Endothelial cell of umbilical vein (primary cell): ENCODE measurements at regions not wholly inside any gene's neighbourhood (a gene's known extent, or its start where the extent isn't known, plus 50 kb on each side); places are given as distances from the start of the nearest gene placed in this dataset.

Source experiments
- BruUV-seq: library from RNA; stranded (reverse); fragments of 400-500 nt; replicated peaks from 2 replicates; lab custom pipeline; 2021; lab: Mats Ljungman, UMichigan
- CTCF ChIA-PET: fragments of 300-600, 350-600 bp; sonication (Branson Sonifier 250); formaldehyde crosslinking; loops from one replicate; lab custom pipeline; 2021; ENCODE audit warnings: antibody characterized with exemption, inconsistent platforms; lab: Charles Lee
- POLR2A ChIA-PET: fragments of 300-600, 350-600 bp; sonication (Branson Sonifier 250); formaldehyde crosslinking; loops from one replicate; lab custom pipeline; 2021; ENCODE audit warnings: antibody characterized with exemption, inconsistent platforms; lab: Charles Lee
- DNase-seq: peaks from one replicate; pipeline ENCODE4 v3.0.0-alpha.2; 2011; ENCODE audit warnings: low read depth, low spot score
- FAIRE-seq: peaks from 2 replicates; lab custom pipeline; 2011; peaks lifted over from hg19 to GRCh38; lab: Jason Lieb, UNC
- H2AFZ ChIP-seq: 2 replicates; pipeline ENCODE4 v1.6.0; 2012; ENCODE audit warnings: low read depth, low read length, control low read depth, inconsistent platforms
- H3K27ac ChIP-seq: 2 replicates; pipeline ENCODE4 v1.5.1; 2011; ENCODE audit warnings: low read depth, mild to moderate bottlenecking, control low read depth, low read length, moderate library complexity; ENCODE audit not compliant: insufficient read depth
- H3K27me3 ChIP-seq, 2 experiments: 2 replicates each; pipeline versions ENCODE4 v1.6.0 to v1.6.1; 2011; ENCODE audit warnings: low read length in 2 of 2, mixed read lengths in 1 of 2; ENCODE audit not compliant: control insufficient read depth in 2 of 2, insufficient read depth in 2 of 2
- H3K36me3 ChIP-seq, 2 experiments: 2 replicates in 1 of 2; 3 replicates in 1 of 2; pipeline ENCODE4 v1.5.1; 2011; ENCODE audit warnings: low read length in 2 of 2, mild to moderate bottlenecking in 1 of 2, moderate library complexity in 1 of 2; ENCODE audit not compliant: control insufficient read depth in 2 of 2, insufficient read depth in 2 of 2; ENCODE audit errors: extremely low read depth in 1 of 2
- H3K4me1 ChIP-seq: 3 replicates; pipeline ENCODE4 v1.5.1; 2011; ENCODE audit warnings: mild to moderate bottlenecking, low read length; ENCODE audit not compliant: control insufficient read depth, insufficient read depth; ENCODE audit errors: extremely low read depth
- H3K4me2 ChIP-seq: 2 replicates; pipeline ENCODE4 v1.6.1; 2011; ENCODE audit warnings: low read length, control low read depth, mixed read lengths; ENCODE audit not compliant: insufficient read depth
- H3K4me3 ChIP-seq, 3 experiments: fragments of 200-600 bp in 1 of 3; sonication (generic), shearing (Covaris generic) in 1 of 3; replicated peaks in 1 of 3; 2 replicates each; pipeline ENCODE4 v1.5.1; 2011 to 2016; ENCODE audit warnings: control low read depth in 3 of 3, low read length in 3 of 3, mild to moderate bottlenecking in 2 of 3, inconsistent platforms in 1 of 3, low read depth in 1 of 3, moderate library complexity in 1 of 3; ENCODE audit not compliant: insufficient read depth in 1 of 3
- H3K79me2 ChIP-seq: 2 replicates; pipeline ENCODE4 v1.6.0; 2012; ENCODE audit warnings: low read length, inconsistent platforms; ENCODE audit not compliant: control insufficient read depth, insufficient read depth
- H3K9ac ChIP-seq: replicated peaks from 2 replicates; pipeline ENCODE3; 2011; ENCODE audit warnings: low read length, control low read depth; ENCODE audit not compliant: insufficient read depth; ENCODE audit errors: extremely low read depth
- H3K9me1 ChIP-seq: replicated peaks from 3 replicates; pipeline ENCODE4 v1.6.0; 2011; ENCODE audit warnings: mild to moderate bottlenecking, low read length; ENCODE audit not compliant: control insufficient read depth, insufficient read depth; ENCODE audit errors: extremely low read depth
- H3K9me3 ChIP-seq: replicated peaks from 2 replicates; pipeline ENCODE4 v1.5.1; 2012; ENCODE audit warnings: low read length, inconsistent platforms; ENCODE audit not compliant: control insufficient read depth, insufficient read depth
- H4K20me1 ChIP-seq: replicated peaks from 2 replicates; pipeline ENCODE3; 2011; ENCODE audit warnings: mild to moderate bottlenecking, low read length; ENCODE audit not compliant: control insufficient read depth, insufficient read depth; ENCODE audit errors: extremely low read depth
- CTCF ChIP-seq, 2 donors: IDR thresholded peaks; 1 replicate in 1 of 2; 2 replicates in 1 of 2; pipeline ENCODE4 v1.5.1; 2011; ENCODE audit warnings: low read length in 2 of 2, mild to moderate bottlenecking in 2 of 2, moderate library complexity in 2 of 2, control low read depth in 1 of 2, inconsistent platforms in 1 of 2, low read depth in 1 of 2; ENCODE audit not compliant: insufficient read depth in 1 of 2; ENCODE audit errors: extremely low read depth in 1 of 2
- EZH2 ChIP-seq: IDR thresholded peaks from 2 replicates; pipeline ENCODE4 v1.6.1; 2012; ENCODE audit warnings: borderline replicate concordance, low read depth, mild to moderate bottlenecking, moderate library complexity, low read length, inconsistent platforms; ENCODE audit not compliant: severe bottlenecking
- GATA2 ChIP-seq: IDR thresholded peaks from 2 replicates; pipeline ENCODE4 v1.7.0; 2011; ENCODE audit warnings: low read depth, mild to moderate bottlenecking, moderate library complexity, mixed read lengths, low read length; ENCODE audit not compliant: insufficient read length, insufficient read depth
- JUN ChIP-seq: IDR thresholded peaks from 2 replicates; pipeline ENCODE4 v1.6.1; 2011; ENCODE audit warnings: borderline replicate concordance, low read depth; ENCODE audit not compliant: insufficient read length, insufficient read depth
- MYC ChIP-seq: IDR thresholded peaks from one replicate; pipeline ENCODE4 v1.6.1; 2011; ENCODE audit warnings: mild to moderate bottlenecking, low read depth, low read length
- POLR2A ChIP-seq: IDR thresholded peaks from 2 replicates; pipeline ENCODE4 v1.6.1; 2012; ENCODE audit warnings: low read depth, mild to moderate bottlenecking, control low read depth, low read length
- dilution Hi-C: fragments of 300-500 bp; cut with MboI; formaldehyde crosslinking; loops from one replicate; pipeline ENCODE4 v1.15.0; 2019; ENCODE audit warnings: low sequenced_read_pairs; ENCODE audit not compliant: extremely low pct_ligation_motif_present
- intact Hi-C: fragments of 100-400 bp; cut with micrococcal nuclease; formaldehyde crosslinking; loops from one replicate; pipeline ENCODE4 v1.10.0; 2022

GRCh38 chr11:115087791-115088190 lies 409.5 kb downstream of the NXPE2 start:
- POLR2A ChIA-PET, result no interaction called here
- no peak overlapping the region for H2AFZ ChIP-seq
- no TSS peak for BruUV-seq

More at GRCh38 chr11:115087791-115088190, 409.5 kb downstream of the NXPE2 start:
- Histone ChIP-seq H3K36me3 (no peaks in the 10 kb centered on the region), H3K27me3 (no peaks in the 10 kb centered on the region), H4K20me1 (no peaks in the 10 kb centered on the region), H3K79me2 (no peaks in the 10 kb centered on the region), H3K27ac (no peak overlapping the region), H3K9ac (no peak overlapping the region), H3K4me1 (no peaks in the 10 kb centered on the region), H3K4me2 (no peak overlapping the region), H3K9me1 (no peaks in the 10 kb centered on the region), H3K4me3 (no peak overlapping the region), H3K9me3 (no peaks in the 10 kb centered on the region)
- intact Hi-C loops, result no loop called here
- no peak for TF ChIP-seq MYC
- no peak for TF ChIP-seq GATA2
- no peak for TF ChIP-seq CTCF (IDR thresholded peaks at IDR 0.05; ENCODE audit: extremely low read depth in 1 of 2, insufficient read depth in 1 of 2, low read depth in 1 of 2, low read length in 2 of 2)
- TF ChIP-seq POLR2A, result no peak
- no peak for TF ChIP-seq EZH2
- TF ChIP-seq JUN, result no peak
- no peak for FAIRE-seq
- dilution Hi-C loops, result no loop called here
- CTCF ChIA-PET, result no interaction called here
- DNase-seq, result no peak
